ENCODE measurements at regions not wholly inside any gene's neighbourhood (a gene's known extent, or its start where the extent isn't known, plus 50 kb on each side); places are given as distances from the start of the nearest gene placed in this dataset.

- TF ChIP-seq, protein P1, sequence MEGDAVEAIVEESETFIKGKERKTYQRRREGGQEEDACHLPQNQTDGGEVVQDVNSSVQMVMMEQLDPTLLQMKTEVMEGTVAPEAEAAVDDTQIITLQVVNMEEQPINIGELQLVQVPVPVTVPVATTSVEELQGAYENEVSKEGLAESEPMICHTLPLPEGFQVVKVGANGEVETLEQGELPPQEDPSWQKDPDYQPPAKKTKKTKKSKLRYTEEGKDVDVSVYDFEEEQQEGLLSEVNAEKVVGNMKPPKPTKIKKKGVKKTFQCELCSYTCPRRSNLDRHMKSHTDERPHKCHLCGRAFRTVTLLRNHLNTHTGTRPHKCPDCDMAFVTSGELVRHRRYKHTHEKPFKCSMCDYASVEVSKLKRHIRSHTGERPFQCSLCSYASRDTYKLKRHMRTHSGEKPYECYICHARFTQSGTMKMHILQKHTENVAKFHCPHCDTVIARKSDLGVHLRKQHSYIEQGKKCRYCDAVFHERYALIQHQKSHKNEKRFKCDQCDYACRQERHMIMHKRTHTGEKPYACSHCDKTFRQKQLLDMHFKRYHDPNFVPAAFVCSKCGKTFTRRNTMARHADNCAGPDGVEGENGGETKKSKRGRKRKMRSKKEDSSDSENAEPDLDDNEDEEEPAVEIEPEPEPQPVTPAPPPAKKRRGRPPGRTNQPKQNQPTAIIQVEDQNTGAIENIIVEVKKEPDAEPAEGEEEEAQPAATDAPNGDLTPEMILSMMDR (IDR thresholded peaks at IDR 0.05) = no peak
- no peak for TF ChIP-seq POLR2A (IDR thresholded peaks at IDR 0.05)
- TF ChIP-seq EP300 (IDR thresholded peaks at IDR 0.05) = no peak
These were observed 510.6 kb upstream of the RAB6C start for GRCh38 chr2:129468879-129469278.
